H1 (cell line): ENCODE measurements at regions not wholly inside any gene's neighbourhood (a gene's known extent, or its start where the extent isn't known, plus 50 kb on each side); places are given as distances from the start of the nearest gene placed in this dataset.
A peak's percentile ranks its signal among the peaks of the same experiment; 100 is the strongest.

ENCODE experiments used
- CTCF ChIA-PET: fragments of 300-600 bp; sonication (Branson Sonifier 250); formaldehyde crosslinking; loops from one replicate; lab custom pipeline; 2021; ENCODE audit not compliant: partially characterized antibody; lab: Charles Lee
- POLR2A ChIA-PET: fragments of 300-600 bp; sonication (Branson Sonifier 250); formaldehyde crosslinking; loops from one replicate; lab custom pipeline; 2021; ENCODE audit warnings: inconsistent platforms; ENCODE audit not compliant: partially characterized antibody; lab: Charles Lee
- DNase-seq, 2 experiments: peaks; one replicate each; pipeline versions ENCODE4 v3.0.0 to v3.0.0-alpha.2; 2010 to 2022; ENCODE audit warnings: low spot score in 2 of 2, low read depth in 1 of 2, mixed read lengths in 1 of 2
- FAIRE-seq: peaks from 2 replicates; lab custom pipeline; 2011; peaks lifted over from hg19 to GRCh38; lab: Jason Lieb, UNC
- H2AFZ ChIP-seq: 2 replicates; pipeline ENCODE4 v1.8.1; 2012; ENCODE audit warnings: low read length, inconsistent platforms
- H2AK5ac ChIP-seq: 2 replicates; pipeline ENCODE4 v1.6.1; 2013; ENCODE audit warnings: low read depth, low read length
- H2BK120ac ChIP-seq: replicated peaks from 2 replicates; pipeline ENCODE3; 2013; ENCODE audit warnings: low read depth, low read length, inconsistent platforms
- H2BK12ac ChIP-seq: 2 replicates; pipeline ENCODE4 v1.6.1; 2013; ENCODE audit warnings: low read depth, low read length
- H2BK15ac ChIP-seq: 2 replicates; pipeline ENCODE4 v1.6.1; 2013; ENCODE audit warnings: low read length
- H2BK20ac ChIP-seq: 2 replicates; pipeline ENCODE4 v1.6.1; 2013; ENCODE audit warnings: low read length
- H2BK5ac ChIP-seq: 2 replicates; pipeline ENCODE4 v1.6.1; 2013; ENCODE audit warnings: low read depth, low read length
- H3K14ac ChIP-seq: 2 replicates; pipeline ENCODE4 v1.6.1; 2013; ENCODE audit warnings: inconsistent platforms; ENCODE audit not compliant: insufficient read length
- H3K18ac ChIP-seq: 2 replicates; pipeline ENCODE4 v1.6.1; 2013; ENCODE audit warnings: low read length; ENCODE audit errors: extremely low read depth
- H3K23ac ChIP-seq: 2 replicates; pipeline ENCODE4 v1.6.1; 2013; ENCODE audit warnings: inconsistent platforms; ENCODE audit not compliant: insufficient read length
- H3K23me2 ChIP-seq: 2 replicates; pipeline ENCODE4 v1.6.1; 2013; ENCODE audit warnings: low read depth, low read length
- H3K27ac ChIP-seq: 2 replicates; pipeline ENCODE4 v1.6.1; 2011; ENCODE audit warnings: low read depth, low read length, inconsistent platforms
- H3K27me3 ChIP-seq, 4 experiments: replicated peaks in 1 of 4; 1 replicate in 1 of 4; 2 replicates in 3 of 4; pipeline versions ENCODE4 v1.6.1 to v1.8.1; 2011 to 2013; ENCODE audit warnings: low read length in 3 of 4, mild to moderate bottlenecking in 3 of 4, inconsistent platforms in 2 of 4, mixed read lengths in 2 of 4, moderate library complexity in 1 of 4; ENCODE audit not compliant: control insufficient read depth in 3 of 4, insufficient read depth in 3 of 4; ENCODE audit errors: extremely low read depth in 1 of 4
- H3K36me3 ChIP-seq, 4 experiments: 2 replicates each; pipeline versions ENCODE4 v1.6.1 to v1.8.1; 2011 to 2013; ENCODE audit warnings: mild to moderate bottlenecking in 4 of 4, low read length in 3 of 4, moderate library complexity in 2 of 4, control low read depth in 1 of 4, inconsistent platforms in 1 of 4; ENCODE audit not compliant: insufficient read depth in 4 of 4, control insufficient read depth in 2 of 4
- H3K4ac ChIP-seq: replicated peaks from 2 replicates; pipeline ENCODE3; 2013; ENCODE audit warnings: low read length, low read depth, mixed read lengths, inconsistent platforms; ENCODE audit not compliant: insufficient read length
- H3K4me1 ChIP-seq, 4 experiments: replicated peaks in 1 of 4; 1 replicate in 1 of 4; 2 replicates in 3 of 4; pipeline versions ENCODE4 v1.6.1 to v1.8.1; 2011 to 2013; ENCODE audit warnings: low read length in 3 of 4, inconsistent platforms in 2 of 4, mixed read lengths in 1 of 4; ENCODE audit not compliant: insufficient read depth in 4 of 4, control insufficient read depth in 3 of 4
- H3K4me2 ChIP-seq, 2 experiments: 2 replicates each; pipeline versions ENCODE4 v1.6.1 to v1.8.1; 2011 to 2013; ENCODE audit warnings: low read depth in 2 of 2, low read length in 2 of 2, control low read depth in 1 of 2, inconsistent platforms in 1 of 2, mild to moderate bottlenecking in 1 of 2; ENCODE audit not compliant: insufficient read depth in 1 of 2
- H3K4me3 ChIP-seq, 4 experiments: fragments of 200-600, 300-600 bp in 1 of 4; sonication (generic), shearing (Covaris generic), sonication (Bioruptor Twin) in 1 of 4; 2 replicates each; pipeline versions ENCODE4 v1.5.1 to v1.8.1; 2011 to 2016; ENCODE audit warnings: low read length in 4 of 4, low read depth in 3 of 4, control low read depth in 2 of 4, inconsistent platforms in 2 of 4, mild to moderate bottlenecking in 2 of 4, mixed read lengths in 1 of 4, moderate library complexity in 1 of 4; ENCODE audit not compliant: insufficient read depth in 2 of 4; ENCODE audit errors: extremely low read depth in 1 of 4
- H3K56ac ChIP-seq: replicated peaks from 2 replicates; pipeline ENCODE3; 2013; ENCODE audit warnings: low read depth, mild to moderate bottlenecking, mixed read lengths, low read length, inconsistent platforms; ENCODE audit not compliant: insufficient read length
- H3K79me1 ChIP-seq: 2 replicates; pipeline ENCODE4 v1.6.1; 2013; ENCODE audit warnings: low read depth, low read length, control low read depth
- H3K79me2 ChIP-seq, 2 experiments: 2 replicates each; pipeline versions ENCODE4 v1.6.1 to v1.8.1; 2012 to 2013; ENCODE audit warnings: low read length in 2 of 2, mild to moderate bottlenecking in 2 of 2, inconsistent platforms in 1 of 2; ENCODE audit not compliant: insufficient read depth in 2 of 2, control insufficient read depth in 1 of 2
- H3K9ac ChIP-seq, 4 experiments: replicated peaks in 1 of 4; 1 replicate in 1 of 4; 2 replicates in 3 of 4; pipeline versions ENCODE4 v1.6.1 to v1.8.1; 2011 to 2013; ENCODE audit warnings: low read depth in 3 of 4, low read length in 3 of 4, control low read depth in 2 of 4, mild to moderate bottlenecking in 2 of 4, moderate library complexity in 2 of 4, inconsistent platforms in 1 of 4; ENCODE audit errors: extremely low read depth in 1 of 4
- H3K9me3 ChIP-seq, 2 experiments: 2 replicates each; pipeline versions ENCODE4 v1.6.1 to v1.8.1; 2012 to 2013; ENCODE audit warnings: mild to moderate bottlenecking in 2 of 2, moderate library complexity in 2 of 2, control low read depth in 1 of 2, inconsistent platforms in 1 of 2, low read depth in 1 of 2, low read length in 1 of 2, mixed read lengths in 1 of 2; ENCODE audit not compliant: insufficient read depth in 2 of 2
- H4K20me1 ChIP-seq, 2 experiments: replicated peaks in 1 of 2; 2 replicates each; pipeline versions ENCODE3 to v1.8.1; 2011 to 2013; ENCODE audit warnings: inconsistent platforms in 2 of 2, low read length in 2 of 2, mild to moderate bottlenecking in 1 of 2; ENCODE audit not compliant: insufficient read depth in 2 of 2, control insufficient read depth in 1 of 2
- H4K5ac ChIP-seq: 2 replicates; pipeline ENCODE4 v1.6.1; 2013; ENCODE audit warnings: low read length, low read depth, mixed read lengths, inconsistent platforms; ENCODE audit not compliant: insufficient read length
- H4K8ac ChIP-seq: 2 replicates; pipeline ENCODE4 v1.8.0; 2013; ENCODE audit warnings: mild to moderate bottlenecking, moderate library complexity, low read length, inconsistent platforms; ENCODE audit not compliant: insufficient read depth; ENCODE audit errors: extremely low read depth
- H4K91ac ChIP-seq: replicated peaks from 2 replicates; pipeline ENCODE3; 2013; ENCODE audit warnings: low read length, mixed read lengths, inconsistent platforms; ENCODE audit not compliant: insufficient read length
- EP300 ChIP-seq, 2 experiments: IDR thresholded peaks; 1 replicate in 1 of 2; 2 replicates in 1 of 2; pipeline ENCODE4 v1.6.1; 2011 to 2012; ENCODE audit warnings: low read depth in 2 of 2, low read length in 2 of 2, mild to moderate bottlenecking in 2 of 2, borderline replicate concordance in 1 of 2, inconsistent platforms in 1 of 2, moderate library complexity in 1 of 2
- KDM1A ChIP-seq: fragments of 200-600, 300-600 bp; sonication (generic); IDR thresholded peaks from 2 replicates; pipeline ENCODE4 v1.7.1; 2016; ENCODE audit warnings: mild to moderate bottlenecking, low read length, borderline replicate concordance
- WGBS, 2 experiments: shearing (Covaris generic) in 1 of 2; methylation state at CpG; one replicate each; pipeline versions ENCODE4 v1.1.6 to v1.1.7; 2013 to 2015; ENCODE audit warnings: low lambda C conversion rate in 2 of 2, mixed read lengths in 2 of 2, inconsistent platforms in 1 of 2, low coverage in 1 of 2, missing lambda C conversion rate in 1 of 2; ENCODE audit not compliant: insufficient replicate concordance in 2 of 2, insufficient coverage in 1 of 2, insufficient read length in 1 of 2; ENCODE audit errors: extremely low coverage in 1 of 2, missing lambda C conversion rate in 1 of 2; 5-methylcytosine and 5-hydroxymethylcytosine counted together

DNA sequence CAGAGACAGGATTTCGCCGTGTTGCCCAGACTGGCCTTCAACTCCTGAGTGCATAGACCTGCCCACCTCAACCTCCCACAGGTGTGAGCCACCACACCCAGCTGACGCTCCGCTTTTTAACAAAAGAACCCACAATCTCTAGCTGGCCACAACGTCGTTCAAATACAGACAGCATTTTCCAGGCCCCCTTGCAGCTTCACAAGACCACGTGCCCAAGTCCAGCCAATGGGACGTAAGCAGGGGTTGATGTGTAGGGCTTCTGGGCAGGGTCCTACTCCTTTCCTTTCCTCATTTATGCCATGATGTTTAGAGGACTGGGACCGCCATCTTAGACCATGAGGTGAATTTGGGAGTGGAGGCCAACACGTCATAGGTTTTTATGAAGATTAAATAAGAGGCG lies 81.0 kb downstream of the TFAP2C start:
- Histone ChIP-seq H3K56ac (no peak overlapping the region), H3K36me3 (no peaks in the 10 kb centered on the region), H3K18ac (peak overlapping the region; percentile 32; the same call in 1 of the 2 replicates), H2BK120ac (no peak overlapping the region), H3K4me2 (no peak overlapping the region), H3K9ac (no peak overlapping the region), H3K79me2 (no peaks in the 10 kb centered on the region), H4K91ac (no peak overlapping the region), H2AFZ (no peak overlapping the region), H2BK15ac (0 out of 2 replicates have a peak overlapping the region, but pooled peaks have one; percentile 29), H3K23ac (no peak overlapping the region), H3K79me1 (no peaks in the 10 kb centered on the region), H3K14ac (no peak overlapping the region), H3K4ac (no peak overlapping the region), H3K4me1 (peaks cover 0 to 10% (median 3%) of the 10 kb centered on the region in 4 experiments; a peak in 5 of 7 replicates), H3K27ac (no peak overlapping the region), H2BK5ac (no peak overlapping the region), H4K20me1 (no peaks in the 10 kb centered on the region), H3K4me3 (no peak overlapping the region), H2AK5ac (peak overlapping the region; percentile 75; the same call in 1 of the 2 replicates), H3K27me3 (no peaks in the 10 kb centered on the region; a peak in 3 of 7 replicates), H2BK12ac (peak overlapping the region; percentile 75; the same call in 1 of the 2 replicates), H4K8ac (no peak overlapping the region), H2BK20ac (peak overlapping the region; percentile 80; the same call in 1 of the 2 replicates), H3K9me3 (no peaks in the 10 kb centered on the region; a peak in 1 of 4 replicates), H3K23me2 (no peaks in the 10 kb centered on the region; the same call in 1 of the 2 replicates), H4K5ac (no peak overlapping the region)
- POLR2A ChIA-PET: no interaction called here
- DNase-seq: no peak
- no peak for FAIRE-seq
- CTCF ChIA-PET: interaction anchor here (0.6 to 2.1 kb wide), 2 partner anchors 44 to 80 kb away, joined by 3 to 7 read pairs; no protein-coding TSS in a partner anchor
- no peak for TF ChIP-seq KDM1A
- no peak for TF ChIP-seq EP300 (IDR thresholded peaks at IDR 0.05; ENCODE audit: borderline replicate concordance in 1 of 2, low read depth in 2 of 2, low read length in 2 of 2)
- 88% methylated on average over 11 of the region's 11 CpGs; no CpG with 5 or more reads in 1 of the 2 experiments for WGBS, 2 experiments
